GM19043 (cell line): ENCODE measurements at regions not wholly inside any gene's neighbourhood (a gene's known extent, or its start where the extent isn't known, plus 50 kb on each side); places are given as distances from the start of the nearest gene placed in this dataset.

ENCODE experiments used
- ATAC-seq: cut with Tn5 transposase; IDR thresholded peaks from one replicate; pipeline ENCODE4 v1.9.1; 2021; ENCODE audit warnings: low read depth; ENCODE audit not compliant: unreplicated experiment

DNA sequence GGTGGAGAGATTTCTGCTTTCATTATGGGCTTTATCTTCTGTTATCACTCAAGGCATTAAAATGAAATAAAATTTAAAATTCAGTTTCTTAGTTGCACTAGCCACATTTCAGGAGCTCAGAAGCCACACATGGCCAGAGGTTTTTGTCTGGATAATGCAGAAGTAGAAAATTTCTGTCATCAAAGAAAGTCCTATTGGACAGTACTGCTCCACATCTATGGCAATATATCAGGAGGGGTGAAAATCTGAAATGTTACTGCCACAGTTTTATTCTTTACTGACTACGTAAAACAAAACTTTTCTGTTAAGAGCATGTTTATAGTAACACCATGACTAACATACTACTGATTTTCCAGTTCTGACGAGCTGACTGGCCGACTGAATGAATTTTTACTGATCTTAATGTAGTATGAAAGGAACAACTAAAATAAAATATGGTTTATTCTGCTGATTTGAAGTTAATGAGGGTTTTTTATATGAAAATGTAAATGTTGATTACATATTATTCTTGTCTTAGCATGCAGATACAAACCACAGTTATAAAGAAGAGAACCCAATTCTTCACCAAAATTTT lies 264.0 kb upstream of the HAND2 start:
- ATAC-seq: no peak

DNA sequence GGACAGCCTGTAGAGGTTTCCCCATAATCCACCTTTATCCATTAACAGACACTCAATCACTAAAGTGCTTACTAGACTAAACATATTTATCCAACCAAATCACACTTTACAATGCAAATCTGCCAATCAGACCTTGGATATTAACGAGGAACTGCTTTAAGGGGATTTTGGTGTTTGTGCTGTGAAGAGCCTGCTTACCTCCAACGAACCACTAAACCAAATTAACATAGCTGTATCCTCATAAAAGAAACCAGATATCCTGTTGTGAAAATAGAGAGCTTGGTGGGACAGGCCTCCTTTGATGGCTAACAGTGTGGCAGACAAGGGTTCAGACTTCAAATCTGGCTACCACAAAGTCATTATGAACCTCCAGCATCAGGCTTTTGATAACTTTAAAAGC lies 252.6 kb upstream of the HAND2 start:
- no peak for ATAC-seq

DNA sequence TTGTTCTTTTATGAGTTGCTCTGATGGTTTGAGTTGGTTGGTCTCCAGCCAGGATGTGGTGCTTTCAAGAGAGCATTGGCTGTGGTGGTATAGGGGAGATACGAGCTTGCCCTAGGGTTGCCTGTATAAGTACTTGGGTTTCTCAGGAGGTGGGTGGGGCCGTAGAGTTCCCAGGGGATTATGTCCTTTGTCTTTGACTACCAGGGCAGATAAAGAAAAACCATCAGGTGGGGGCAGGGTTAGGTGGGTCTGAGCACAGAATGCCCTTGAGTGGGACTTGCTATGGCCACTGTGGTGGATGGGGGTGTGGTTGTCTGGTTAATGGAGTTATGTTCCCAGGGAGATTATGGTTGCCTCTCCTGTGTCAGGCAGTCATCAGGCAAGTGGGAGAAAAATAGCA lies 247.9 kb upstream of the HAND2 start:
- no peak for ATAC-seq

DNA sequence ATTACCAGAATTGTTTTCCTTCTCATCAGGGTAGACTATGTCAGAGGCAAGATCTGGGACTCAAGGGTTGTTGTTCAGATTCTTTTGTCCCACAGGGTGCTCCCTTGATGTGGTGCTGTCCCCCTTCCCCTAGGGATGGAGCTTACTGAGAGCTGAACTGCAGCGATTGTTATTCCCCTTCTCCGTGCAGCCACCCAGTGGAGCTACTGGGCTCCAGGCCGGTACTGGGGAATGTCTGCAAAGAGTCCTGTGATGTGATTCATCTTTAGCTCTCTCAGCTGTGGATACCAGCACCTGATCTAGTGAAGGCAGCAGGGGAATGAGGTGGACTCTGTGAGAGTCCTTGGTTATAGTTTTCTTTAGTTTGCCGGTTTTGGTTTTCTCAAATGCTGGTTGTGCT lies 247.4 kb upstream of the HAND2 start:
- ATAC-seq: no peak

DNA sequence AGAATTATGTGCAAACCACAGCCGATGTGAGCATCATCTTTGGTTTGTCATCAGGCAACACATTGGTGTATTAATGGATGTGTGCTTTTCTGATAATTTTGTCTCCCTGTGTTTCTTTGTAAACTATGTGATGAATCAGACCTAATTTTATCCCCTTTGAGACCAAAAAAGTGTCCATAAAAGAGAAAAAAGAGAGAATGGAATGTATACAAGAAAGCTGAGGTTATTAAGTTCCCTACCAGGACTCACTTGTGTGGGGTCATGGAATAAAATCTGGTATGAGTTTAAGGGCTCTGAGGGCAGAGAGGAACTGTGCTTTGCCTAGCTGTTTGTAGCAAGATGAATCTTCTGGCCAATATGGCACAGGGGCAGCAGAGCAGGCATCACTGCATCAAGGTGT lies 239.5 kb upstream of the HAND2 start:
- ATAC-seq: no peak

DNA sequence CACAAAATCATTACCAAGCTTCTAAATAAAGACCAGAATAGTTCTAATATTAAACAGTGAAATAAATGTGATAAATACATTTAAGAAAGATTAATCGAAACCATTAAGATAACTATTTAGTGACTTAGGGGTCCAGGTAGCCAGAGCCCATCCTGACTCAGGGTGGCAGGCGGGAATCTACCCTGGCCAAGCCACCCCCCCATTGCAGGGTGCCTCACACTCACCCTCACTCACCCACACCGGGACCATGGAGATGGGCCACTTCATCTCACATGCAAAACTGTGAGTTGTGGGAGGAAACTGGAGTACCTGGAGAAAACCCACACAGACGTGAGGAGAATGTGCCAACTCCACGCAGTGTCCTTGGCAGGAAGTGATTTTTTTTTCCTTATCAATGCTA lies 237.6 kb upstream of the HAND2 start:
- ATAC-seq: no peak

DNA sequence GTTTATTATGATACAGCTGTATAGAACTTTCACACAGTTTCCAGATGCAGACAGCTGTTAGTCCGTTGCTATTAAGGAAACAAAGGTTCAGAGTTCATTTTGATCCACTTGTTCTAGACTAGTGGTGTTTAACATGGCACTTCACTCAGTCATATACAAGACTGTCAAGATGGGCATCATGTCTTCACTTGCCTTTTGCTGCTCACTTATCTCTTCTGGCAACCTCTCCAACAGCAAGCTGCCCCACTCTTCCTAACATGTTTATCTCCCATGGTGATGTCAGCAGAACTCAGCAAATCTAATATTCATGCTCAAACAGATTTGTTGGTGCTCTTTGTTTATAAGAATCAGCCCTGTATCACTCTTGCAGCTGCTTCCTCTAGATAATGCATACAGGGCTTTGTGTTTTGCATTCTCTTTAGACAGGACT lies 236.2 kb upstream of the HAND2 start:
- no peak for ATAC-seq

DNA sequence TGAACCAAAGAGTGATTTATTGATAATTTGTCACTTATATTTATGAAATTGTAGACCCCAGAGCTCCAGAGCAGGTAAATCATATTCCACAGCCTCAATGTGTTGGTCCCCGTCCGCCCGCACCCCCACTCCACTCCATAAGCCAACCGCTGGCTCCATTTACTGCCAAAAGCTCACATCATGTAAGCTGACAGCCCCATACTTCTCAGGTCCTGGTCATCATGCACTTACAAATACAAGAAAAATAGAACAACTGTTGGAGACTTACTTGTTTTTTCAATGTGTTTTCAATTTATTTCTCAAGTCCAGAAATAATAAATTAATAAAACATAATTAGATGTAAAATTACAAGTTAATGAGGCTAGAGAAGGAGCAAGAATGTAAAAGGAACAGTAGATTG lies 235.7 kb upstream of the HAND2 start:
- no peak for ATAC-seq

DNA sequence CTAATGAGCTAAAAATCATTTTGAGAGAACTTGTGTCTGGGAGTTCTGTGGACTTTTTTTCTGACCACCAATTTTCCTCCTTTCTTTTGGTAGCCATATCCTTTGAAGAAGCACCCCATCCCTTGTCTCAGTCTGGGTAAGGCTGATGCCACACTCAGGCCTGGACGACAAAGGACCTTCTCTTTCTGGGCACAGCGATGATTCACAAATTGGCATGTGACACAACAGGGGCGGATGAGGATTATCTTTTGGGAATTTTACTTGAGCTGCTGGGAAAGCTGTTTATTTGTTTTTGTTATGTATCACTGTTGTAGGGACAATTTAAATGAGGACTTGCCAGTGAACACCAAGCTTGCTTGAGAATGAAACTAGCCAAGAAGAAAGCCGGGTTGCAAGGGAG lies 233.4 kb upstream of the HAND2 start:
- ATAC-seq: no peak

DNA sequence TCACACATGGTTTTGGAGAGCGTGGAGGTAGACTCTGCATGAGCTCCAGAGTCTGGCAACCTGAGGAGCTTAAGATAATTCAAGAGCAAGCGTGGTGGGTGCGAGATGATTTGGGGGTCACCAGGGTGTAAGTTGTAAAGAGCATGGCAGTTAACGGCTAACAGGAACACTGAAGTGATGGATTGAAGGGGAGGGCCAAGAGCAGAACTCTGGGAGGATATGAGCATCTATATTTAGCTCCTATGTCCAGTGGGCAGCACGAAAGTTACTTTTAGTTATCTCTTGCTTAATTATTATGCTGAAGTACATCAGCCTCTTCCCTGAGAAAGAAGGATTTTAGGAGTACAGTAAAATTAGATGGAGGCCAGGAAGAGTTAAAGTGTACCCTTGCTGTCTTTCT lies 231.9 kb upstream of the HAND2 start:
- ATAC-seq: no peak

DNA sequence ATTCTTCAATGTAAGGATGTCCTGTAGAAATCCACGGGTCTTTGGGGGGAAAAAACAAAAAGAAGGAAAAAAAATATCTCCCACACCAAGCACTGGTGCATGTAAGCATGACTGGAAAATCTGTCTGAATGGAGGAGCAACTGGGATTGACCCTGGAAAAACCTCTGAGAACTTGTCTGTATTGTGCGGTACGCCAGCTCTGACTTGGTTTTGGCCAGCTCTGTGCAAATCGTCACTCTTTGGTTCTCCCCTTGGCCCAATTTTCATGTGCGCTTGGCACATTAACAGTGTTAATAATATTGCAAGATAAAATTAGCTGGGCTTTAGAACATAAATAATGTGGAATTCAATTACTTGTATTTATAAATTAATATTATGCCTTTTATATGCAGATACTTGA lies 231.2 kb upstream of the HAND2 start:
- no peak for ATAC-seq

DNA sequence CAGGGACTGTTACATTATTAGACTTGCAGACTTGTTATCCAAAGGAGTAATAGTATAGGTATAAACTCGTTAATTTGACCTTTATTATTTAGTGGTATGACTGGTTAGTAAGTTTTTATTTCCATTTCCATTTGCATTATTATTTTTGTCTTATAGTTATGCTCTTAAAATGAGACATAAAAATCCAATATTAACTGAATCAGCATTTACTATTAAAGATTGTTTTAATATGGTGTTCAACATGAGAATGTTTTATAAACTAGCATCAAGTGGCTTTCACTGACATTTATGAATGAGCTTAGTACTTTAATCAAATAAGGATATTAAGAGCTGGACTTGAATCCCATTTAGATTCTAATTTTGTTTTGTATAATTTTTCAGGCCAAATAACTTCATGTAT lies 228.1 kb upstream of the HAND2 start:
- ATAC-seq: no peak

DNA sequence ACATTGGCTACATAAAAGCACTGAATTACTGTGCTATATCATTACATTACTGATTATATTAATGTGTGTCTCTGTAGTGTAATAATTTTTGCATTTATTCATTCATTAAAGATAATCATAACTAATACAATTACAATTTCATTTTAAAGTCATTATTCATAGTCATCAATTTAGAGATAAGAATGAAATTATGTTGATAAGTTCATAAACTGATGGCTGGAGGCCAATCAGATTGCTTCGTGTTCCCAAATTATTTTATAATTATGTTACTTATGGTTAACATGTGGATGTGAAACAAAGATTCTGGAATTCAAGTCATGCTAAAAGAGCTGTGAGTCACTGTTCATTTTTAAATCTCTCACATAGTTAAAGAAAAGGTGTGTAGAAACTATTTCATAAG lies 223.4 kb upstream of the HAND2 start:
- ATAC-seq: no peak

DNA sequence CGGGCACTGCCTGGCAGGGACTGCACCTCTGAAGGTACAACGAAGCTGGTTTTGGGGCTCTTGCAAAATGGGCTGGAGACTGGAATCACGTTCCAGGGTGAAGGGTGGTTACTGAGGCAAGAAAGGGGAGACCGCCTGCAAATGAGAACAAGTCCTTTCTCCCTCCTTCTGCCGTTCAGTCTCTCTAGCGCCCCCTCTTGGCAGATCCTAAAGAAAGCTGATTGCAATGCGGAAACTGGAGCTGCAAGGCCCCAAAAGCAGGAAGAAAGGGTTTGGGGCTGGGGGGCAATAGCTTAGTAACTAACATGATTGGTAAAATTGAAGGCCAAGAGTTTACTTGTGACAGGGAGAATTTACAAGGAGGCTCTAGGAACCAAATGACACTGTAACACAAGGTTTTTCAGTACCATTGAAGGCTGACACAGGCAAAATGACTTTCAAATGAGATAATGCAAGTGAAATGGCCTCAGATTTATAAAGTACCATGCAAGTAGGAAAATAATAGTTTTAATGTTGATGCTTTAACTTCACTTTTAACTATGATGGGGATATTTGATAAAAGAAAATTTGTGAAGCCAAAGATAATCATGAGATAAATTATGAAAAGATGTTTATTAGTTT lies 222.7 kb upstream of the HAND2 start:
- no peak for ATAC-seq

DNA sequence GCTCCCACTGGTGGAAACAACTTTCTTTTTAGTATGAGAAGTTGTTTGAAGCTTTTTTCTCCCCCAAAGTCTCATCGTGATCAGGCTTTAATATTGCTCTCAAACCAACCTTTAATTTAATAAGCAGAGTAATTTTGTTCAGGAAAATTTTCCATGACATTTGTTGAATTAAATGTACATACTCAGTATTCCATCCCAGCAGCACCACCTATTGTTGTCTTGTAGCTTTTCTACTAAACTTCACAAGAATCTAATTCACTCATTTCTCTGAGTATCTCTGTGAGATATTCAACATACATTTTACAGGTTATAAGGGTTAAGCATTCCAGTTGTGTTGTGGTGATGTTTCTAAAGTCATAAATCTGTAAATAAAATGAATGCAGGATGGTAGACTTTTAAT lies 218.3 kb upstream of the HAND2 start:
- ATAC-seq: no peak

DNA sequence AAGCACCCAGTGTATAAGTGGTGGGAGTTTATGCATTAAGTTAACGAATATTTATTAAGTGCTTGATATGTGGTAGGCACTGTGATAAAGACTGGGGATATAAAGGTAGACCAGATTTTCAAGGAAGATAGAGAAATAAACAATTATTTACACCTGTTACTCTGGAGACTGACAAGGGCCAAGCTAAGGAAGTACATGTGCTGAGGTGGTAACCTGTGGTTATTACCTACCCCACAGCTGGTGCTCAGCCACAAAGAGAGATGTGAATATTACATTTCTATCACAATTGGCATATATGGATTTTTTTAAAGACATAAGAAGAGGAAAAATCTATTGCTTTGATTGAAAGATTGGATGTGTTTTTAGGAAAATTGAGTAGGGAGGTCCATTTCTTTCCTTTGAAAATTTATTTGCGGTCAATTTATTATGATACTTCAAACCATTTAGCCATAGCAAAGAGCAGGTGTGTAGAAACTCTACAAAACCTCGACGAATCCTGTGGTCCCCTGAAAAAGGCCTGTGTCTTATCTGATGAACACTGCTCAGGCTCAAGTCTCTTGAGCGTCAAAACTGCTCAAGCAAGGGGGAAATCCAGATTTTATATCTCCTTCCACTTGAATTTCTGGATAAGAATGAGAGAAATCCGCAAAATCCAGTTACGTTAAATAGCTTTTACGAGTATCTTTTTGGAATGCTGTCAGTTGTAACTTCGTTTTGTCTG lies 217.7 kb upstream of the HAND2 start:
- no peak for ATAC-seq

DNA sequence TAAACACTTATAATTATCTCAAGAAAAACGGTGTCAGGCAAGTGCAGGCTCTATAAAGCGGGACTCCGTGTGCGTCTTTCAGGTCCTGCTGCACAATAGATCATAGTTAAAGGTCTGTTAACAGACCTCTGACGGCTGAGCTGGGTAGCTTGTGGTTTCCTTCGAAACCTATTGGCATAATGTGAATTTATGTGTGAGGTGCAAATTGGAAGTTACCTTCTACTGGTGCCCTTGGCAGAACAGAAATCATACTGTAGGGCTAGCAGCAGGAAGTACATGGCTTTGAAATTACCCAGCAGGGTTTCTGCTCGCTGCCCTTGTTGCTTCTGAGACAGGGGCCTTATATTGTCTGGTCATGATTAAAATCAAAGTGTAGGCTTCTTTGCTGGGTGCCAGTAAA lies 216.4 kb upstream of the HAND2 start:
- ATAC-seq: no peak

DNA sequence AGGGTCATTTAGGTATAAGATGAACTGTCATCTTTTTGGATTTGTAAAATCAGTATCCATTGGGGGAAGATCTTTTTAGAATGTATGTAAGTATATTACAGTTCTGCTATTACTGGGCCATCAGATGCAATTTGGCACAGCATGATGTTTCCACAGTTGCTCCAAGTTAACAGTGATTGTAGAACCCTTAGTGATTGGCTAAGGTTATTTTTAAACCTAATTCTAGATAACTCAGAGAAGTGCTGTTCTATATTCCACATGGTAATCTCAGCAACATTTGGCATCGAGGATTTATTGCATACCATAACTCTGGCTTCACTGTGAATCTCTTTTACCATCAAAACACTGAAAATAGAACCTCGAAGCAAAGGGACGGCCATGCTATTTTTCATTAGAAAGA lies 215.7 kb upstream of the HAND2 start:
- ATAC-seq: no peak

DNA sequence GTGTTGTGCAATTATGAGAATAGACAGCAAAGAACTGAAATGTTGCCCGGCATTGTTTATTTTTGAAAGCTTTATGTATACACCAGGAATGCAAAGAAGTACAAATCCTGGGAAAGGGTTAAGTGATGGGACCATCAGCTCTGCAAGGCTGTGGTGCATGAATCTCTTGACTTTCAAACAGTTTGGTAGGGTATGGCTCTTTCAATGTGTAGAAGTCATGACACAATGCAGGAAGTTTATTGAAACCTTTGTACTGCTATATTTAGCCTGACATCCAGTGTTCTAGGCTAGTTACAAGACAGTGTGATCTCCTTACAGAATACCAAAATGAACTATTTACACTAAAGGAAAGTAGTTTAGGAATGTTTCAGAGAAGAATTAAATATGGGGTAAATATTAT lies 206.8 kb upstream of the HAND2 start:
- no peak for ATAC-seq

DNA sequence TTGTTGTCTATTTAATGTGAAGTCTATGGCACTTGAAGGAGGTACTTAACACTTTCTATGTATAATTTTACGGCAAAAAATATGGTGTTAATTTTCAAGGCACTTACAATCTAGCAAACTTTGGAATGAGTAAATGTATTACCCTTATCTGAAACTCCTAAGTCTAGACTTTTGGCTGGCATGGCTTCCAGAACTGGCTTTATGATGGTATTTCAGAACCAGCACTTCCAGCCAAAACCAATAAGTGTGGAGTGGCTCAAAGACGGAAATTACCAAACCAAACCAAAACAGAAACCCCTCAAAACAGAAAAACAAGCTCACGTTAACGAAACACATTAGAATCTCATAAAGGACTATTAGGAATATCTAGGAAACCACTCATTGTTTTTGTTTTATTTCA lies 205.6 kb upstream of the HAND2 start:
- ATAC-seq: no peak

DNA sequence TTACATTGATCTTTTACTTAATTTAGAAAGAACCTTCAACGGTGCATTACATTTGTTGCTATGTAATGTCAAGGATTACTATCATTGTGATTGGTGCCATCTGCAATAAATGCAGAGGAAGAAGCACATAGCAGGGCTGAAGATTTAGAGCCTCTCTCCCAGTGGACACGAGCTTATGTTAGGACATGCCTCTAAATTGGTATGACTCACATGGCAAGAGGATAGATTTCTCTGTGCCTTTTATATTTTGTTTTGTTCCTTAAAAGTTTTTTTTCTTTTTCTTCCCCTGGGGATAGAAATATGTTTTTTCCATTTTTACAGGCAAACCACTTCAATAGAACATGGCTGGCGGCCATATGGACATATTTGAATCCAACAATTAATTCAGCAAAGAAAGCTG lies 205.0 kb upstream of the HAND2 start:
- ATAC-seq: no peak

DNA sequence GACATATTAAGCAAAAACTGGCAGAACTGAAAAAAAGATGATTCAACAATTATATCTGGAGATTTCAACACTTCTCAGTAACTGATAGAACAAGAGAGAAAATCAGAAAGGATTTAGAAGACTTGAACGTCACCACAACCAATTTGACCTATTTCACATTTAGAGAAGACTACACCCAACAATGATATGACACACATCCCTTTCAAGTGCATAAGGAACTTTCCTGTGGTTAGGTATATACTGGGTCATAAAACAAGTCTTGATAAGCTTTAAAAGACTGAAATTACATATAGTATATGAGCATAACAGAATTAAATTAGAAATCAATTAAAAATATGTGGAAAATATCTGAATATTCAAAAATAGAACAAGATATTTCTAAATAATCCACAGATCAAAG lies 201.2 kb upstream of the HAND2 start:
- no peak for ATAC-seq
